HG03135 (cell line): ENCODE measurements at regions not wholly inside any gene's neighbourhood (a gene's known extent, or its start where the extent isn't known, plus 50 kb on each side); places are given as distances from the start of the nearest gene placed in this dataset.

Experiments
- ATAC-seq: cut with Tn5 transposase; IDR thresholded peaks from one replicate; pipeline ENCODE4 v1.9.1; 2021; ENCODE audit warnings: mild to moderate bottlenecking, moderate library complexity; ENCODE audit not compliant: unreplicated experiment

DNA sequence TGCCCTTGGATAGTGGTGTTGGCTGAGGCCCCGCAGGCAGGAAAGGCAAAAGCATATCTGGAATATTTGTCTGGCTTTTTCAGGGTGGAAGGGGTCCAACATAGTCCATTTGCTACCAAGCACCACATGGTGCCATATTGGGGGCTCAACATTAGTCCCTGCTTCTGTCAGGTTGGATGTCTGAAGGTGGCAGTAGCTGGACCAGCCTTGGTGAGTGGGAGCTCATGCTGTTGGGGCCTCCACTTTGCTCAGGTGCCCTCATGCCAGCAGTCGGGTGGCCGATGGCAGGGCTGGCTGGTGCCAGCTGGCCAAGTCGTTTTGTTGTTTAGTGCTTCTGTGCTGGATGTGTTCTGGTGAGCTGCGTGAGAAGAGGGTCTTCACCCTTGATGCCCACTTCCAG is 135.3 kb downstream of the PAPOLA start:
- no peak for ATAC-seq

DNA sequence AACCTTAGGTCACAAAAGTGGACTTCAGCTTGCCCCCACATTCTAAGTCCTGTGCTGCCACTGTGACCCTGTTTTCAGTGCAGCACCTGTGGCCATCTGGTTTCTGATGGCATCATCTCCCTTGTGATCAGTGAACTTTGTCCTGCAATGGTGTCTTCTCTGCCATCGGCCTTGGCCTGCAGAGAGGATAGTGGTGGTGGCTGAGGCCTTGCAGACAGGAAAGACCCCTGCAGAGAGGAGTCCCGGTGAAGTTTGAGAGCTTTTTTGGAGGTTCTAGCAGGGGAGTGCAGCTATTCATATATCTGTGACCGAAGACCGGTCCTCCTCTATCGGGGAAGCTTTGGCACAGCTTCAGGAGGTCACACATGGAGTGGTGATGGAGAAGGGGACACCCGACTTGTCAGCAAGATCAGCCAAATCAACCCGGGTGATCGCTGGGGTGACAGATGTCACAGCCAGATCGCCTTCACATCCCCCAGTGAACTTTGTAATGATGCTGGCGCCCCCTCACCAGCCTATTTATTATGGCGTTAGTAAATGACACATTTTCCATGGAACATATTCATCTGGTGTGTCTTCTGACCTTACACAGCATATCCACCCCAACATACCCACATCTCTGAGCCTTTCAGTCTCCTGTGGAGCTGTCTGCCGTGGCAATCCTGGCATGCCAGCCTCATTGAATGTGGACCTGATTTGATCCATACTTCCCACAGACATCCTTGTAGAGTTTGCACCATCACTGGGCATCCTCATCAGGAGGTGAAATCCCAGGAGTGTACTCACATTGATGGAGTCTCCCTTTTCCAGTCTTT is 136.1 kb downstream of the PAPOLA start:
- no peak for ATAC-seq

DNA sequence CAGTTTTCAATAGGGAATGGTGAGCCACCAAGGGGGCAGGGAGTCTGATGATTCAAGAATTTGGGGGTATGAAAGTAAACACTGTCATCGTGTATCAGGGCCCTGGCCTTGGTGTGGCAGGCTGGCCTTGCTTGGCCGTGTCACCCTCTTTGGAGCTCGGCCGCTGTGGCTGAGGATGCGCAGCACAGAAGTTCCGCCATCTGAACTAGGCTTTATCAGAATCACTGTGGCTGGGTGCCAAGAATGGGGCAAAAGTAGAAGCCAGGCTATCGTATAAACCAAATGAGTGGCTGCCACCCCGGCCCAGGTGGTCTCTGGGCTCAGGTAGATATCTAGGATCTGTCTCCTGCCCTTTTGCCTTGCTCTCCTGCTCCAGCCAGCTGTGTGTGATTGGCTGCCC is 137.4 kb downstream of the PAPOLA start:
- no peak for ATAC-seq

DNA sequence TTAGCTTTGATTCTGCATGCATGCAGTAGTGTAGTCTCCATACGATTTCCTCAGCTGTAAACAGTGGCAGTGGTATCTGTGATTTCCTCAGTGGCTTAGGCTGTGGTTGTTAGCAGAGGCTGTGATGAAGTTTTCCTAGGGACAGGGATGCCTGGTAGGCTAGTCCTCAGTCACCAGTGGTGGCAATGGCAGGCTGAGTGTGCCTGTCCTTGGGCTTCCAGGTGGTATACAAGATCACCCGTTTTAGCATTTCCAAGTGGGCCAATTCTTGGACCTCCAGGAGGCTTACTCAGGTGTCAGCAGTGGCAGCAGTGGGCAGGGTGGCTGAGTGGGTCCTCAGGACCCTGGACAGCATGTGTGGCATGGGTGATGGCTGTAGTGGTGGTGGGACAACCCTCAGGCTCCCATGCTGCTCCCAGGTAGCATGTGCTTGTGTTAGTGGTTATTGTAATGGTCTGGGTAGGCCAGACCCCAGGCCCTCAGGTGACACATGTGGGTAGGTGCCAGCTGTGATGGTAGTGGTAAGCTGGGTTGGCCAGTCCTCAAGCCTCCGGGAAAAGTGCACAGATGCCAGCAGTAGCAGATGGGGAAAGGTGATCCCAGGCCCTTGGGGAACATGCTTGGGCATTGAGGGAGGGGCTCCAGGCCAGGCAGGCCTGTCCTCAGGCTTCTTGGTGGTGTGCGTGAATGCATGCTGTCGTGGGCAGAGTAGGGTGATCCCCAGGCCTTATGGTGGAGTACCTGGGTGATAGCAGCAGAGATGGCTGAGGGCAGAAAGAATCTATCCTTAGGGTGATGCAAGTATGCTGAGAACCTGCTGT is 146.5 kb downstream of the PAPOLA start:
- ATAC-seq, result no peak

DNA sequence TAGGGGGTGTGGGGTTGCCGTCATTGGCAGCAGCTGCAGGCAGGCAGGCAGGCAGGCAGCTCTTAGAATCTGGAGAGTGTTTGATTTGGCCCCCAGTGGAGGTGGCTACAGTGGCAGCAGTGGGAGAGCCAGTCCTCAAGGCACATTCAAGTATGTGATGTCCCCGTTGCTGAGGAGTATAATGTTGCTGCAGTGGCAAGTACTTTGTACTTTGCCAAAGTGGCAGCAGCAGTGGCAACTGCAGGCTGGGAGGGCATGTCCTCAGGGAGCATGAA is 147.1 kb downstream of the PAPOLA start:
- no peak for ATAC-seq

DNA sequence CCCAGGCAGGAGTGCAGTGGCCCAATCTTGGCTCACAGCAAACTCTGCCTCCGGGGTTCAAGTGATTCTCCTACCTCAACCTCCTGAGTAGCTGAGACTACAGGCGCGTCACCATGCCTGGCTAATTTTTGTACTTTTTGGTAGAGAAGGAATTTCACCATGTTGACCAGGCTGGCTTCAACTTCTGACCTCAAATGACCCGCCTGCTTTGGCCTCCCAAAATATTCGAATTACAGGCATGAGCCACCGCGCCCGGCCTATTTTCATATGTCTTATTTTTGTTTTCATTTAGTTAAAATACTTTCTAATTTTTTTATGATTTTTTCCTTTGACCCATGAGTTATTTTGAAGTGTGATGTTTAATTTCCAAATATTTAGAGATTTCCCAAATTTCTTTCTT is 143.6 kb upstream of the VRK1 start:
- ATAC-seq, result no peak

DNA sequence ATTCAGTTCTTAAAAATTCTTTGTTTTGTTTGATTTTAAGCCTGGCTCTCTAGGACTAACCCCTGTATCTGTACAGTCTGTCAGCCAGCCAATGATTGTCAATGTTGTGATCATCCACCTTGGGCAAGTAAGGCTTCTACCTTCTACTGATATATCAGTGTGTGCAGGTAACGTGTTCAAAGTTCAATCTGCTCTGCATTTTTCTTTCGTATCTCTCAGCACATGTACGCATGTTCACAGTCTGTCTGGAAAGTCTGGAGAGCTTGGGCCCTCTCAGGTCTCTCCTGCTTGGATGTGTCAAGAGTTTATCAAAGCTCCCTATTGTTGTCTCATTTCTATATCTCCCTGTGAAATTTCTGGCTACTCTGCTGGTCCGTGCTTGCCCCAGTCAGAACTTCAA is 138.6 kb upstream of the VRK1 start:
- no peak for ATAC-seq

DNA sequence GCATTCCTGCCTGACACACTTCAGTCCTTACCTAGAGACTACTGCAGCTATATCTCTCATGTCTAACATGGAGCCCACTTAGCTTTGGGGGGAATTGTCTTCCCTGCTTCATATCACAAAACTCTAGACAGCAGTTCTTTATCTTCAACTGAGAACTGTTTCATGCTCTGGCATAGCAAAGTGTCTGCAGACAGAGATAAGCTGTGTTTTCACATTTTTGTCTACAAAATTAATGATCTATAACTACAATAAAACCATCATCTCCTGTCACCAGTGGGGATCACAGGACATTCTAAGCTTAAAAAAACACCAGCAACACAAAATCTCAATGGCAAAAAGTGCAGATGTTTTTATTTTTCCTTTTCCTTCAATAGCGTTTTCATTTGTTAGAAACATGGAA is 137.1 kb upstream of the VRK1 start:
- ATAC-seq, result no peak

DNA sequence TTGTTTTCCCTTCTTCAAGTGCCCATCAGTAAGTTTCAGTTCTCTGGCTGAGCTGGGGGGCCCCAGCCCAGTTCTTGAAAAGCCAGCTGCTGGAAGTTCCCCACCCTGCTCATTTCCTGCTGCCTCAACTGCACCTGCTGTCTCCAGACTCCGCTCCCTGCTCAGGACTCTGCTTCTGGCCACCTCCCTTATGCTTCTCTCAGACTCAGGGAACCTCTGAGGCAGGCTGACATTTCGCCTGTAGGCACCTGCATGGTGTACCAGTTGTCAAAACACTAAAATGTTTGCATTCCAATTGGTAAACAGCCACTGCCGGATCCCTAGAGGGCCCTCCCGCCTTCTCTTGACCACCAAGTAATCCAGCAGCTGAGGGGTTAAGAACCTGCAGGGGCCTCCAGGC is 136.5 kb upstream of the VRK1 start:
- no peak for ATAC-seq

DNA sequence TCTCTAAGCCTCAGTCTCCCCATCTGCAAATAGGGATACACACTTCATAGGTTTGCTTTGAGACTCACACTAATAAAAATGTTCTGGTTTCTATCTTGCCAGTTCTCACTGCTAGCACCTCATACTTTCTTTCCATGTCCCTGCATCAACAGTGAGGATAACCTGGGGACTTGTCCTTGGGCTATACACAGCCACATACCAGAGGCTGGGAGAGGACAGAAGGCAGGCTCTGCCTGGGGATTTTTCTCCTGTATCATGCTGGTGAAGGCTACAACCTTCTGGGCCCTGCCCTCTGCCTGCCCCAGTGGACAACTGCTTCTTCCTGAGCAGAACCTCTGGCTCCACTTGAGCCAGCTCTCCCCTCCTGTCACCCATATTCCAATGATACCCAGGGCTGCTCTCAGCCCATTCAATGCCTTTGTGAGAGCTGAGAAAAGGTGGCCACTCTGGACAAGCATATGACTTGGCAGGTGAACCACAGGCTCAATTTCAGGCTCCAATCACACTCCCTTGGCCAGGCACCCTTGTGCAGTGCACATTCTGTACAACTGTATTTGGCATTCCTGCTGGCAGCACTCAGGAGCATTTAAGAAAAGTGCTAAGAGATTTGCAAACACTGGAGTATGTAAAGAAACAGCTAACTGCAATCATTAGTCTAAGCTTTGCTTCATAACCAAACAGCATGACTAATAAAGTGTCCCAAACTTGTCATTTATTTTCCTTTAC is 135.8 kb upstream of the VRK1 start:
- no peak for ATAC-seq

DNA sequence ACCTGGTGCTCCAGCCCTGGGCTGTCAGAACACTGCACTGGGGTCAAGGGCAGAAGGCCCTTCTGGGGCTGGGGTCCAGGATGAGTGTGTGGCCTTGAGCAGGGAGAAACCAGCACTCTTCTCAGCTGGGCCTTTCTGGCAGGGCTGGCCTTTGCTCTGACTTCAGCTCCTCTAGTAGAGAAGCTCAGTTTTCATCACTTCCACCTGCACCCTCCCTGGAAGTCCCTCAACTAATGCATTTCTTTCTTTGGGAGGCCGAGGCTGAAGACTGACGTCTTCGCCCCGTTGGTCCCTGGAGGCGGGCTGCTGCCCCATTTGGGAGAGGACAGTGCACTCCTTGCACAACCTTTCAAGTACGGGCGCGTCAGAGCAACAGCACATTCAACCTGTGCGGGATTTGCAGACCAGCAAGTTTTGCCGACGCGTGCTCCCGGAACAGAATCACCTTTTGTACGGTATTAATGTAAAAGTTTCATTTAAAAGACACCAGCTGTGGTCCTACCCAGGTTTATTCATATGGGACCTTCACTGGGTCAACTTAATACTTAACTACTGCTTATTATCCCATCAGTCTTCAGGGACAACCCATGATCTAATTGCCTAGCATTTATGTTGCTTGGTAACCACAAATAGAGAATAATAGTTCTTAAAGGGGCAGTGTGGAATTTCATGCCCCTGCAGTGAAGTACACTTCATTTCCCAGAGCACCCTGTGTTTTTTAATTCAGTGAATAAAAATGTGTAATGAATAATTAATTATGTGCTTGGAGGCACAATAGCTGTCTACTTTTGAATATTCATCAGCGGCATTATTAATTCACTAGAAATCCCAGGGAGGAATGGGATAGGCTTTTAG is 134.8 kb upstream of the VRK1 start:
- no peak for ATAC-seq

DNA sequence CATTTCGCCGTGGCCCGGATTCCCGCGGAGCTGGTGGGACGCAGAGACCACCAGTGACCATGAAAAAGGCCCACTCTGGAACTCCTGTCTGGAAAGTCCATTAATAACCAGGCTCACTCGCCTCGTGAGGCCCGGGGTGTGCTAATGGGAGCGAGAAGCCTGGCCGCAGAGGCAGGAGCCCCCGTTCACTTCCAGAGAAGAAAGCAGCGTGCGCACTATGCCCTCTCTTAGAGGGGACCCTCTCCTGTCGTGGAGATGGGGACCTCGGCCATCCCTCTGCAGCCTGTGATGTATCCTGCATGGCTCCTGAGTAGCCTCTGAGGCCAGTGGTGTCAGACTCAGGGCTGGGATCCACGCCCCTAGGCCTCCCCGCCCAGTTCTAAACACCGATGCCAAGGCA is 134.1 kb upstream of the VRK1 start:
- ATAC-seq, result no peak

DNA sequence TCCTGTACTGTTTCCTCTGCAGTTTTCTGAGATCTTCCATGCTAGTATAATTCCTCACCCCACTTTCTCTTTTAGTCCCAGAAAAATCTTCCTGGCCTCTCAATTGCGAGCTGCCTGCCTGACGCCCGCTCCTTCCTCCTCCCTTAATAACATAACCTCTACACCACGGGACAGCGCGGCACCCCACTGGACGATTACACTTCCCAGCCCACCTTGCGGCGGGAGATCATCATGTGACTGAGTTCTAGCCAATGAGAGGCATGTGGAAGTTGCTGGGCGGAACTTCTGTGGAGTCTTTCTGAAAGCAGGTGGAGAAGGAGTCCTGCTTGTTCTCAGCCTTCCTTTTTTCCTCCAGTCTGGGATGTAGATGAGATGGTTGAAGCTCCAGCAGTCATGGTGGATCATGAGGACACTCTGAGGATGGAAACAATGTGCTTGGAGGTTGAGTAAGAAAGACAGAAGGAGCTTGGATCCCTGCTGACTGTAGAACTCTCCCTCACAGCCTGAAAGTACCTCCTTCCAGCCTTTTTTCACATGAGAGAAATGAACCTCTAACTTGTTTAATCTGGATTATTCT is 133.6 kb upstream of the VRK1 start:
- ATAC-seq, result no peak

DNA sequence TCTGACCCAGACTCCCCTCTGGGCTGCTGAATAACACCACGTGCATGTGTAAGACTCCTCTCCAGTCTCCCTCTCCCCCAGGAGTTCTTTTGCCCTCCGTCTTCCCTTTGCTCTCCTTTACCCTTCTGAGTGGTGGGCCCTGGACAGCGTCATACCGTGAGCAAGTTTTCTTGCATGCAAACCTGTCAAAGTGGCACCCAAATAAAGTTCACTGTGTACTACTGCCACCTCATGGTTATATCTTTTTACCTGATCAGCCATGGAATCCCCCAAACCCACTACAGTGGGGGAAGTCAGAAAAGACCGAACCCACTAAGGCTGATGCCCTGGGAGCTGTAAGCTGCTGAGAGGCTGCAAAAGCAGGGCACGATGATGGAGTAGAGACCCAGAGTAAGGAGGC is 131.1 kb upstream of the VRK1 start:
- no peak for ATAC-seq

DNA sequence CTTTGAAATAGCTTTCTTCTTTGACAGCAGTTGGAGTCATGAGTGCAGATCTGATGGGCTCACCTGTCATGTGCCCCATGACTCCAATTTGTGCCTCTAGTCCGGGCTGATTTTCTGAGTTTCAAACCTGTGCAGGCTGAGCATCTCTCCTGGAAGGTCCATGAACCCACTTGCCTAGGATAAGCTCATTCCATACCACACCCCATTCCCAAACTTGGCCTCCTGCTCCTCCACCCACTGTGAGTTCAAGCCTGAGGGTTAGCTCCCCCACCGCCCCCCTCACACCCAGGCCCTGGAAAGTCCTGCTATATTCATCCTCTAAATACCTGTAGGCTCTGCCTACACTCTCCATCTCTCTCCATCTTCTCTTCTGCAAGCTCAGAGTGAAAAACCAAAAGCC is 126.8 kb upstream of the VRK1 start:
- no peak for ATAC-seq

DNA sequence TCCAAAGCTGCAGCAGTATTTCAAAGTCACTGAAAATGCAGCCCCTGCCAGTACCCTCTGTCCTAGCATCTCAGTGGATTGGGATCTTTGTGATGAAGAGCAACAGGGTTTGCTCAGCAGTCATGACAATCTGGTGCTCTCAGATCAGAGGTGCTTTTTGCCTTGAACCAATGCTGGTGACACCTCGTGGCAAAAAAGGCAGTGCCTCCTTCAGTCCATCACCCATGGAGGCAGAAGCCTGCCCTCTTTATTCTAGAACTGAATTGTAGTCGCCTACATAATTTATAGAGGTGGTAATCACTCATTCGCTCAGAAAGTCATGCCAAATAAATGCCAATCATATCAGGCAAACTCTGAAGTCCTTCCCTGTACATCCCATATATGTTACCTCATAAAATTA is 126.0 kb upstream of the VRK1 start:
- no peak for ATAC-seq

DNA sequence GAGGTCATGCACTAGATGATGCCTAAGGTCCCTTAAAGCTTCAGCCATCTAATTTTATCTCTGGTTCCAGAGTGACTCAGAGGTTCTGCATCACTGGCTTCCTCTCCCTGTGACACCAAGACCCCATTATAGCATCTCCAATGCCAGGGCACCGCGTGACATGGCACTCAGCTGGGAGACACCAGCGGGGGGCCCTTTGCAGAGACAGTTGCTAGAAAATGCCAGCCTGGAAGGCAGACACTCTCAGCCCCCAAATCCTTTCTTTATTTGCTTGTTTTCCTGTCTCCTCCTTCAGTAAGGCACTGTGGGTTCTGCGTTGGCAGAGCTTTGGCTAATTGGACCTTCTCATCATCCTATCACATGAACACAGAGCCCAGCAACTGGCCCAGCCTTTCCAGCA is 123.5 kb upstream of the VRK1 start:
- no peak for ATAC-seq

DNA sequence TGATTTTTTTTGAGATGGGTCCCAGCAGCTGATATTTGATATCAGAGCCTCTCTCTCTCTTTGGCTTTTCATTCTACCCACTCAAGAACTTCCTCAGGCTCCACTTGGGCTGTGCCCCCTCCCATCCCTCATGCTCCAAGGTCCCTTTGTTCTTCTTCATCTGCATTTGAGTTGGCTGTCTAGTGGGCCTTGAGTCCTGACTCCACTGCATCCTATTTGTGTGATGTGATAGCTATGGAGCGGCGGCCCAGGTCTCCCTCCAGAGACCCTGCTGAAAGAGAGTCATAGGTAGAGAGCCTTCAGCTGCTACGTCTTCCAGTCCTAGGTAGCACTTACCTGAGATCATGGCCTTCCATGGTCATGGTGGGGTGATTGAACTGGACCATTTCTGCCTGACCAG is 123.1 kb upstream of the VRK1 start:
- ATAC-seq, result no peak

DNA sequence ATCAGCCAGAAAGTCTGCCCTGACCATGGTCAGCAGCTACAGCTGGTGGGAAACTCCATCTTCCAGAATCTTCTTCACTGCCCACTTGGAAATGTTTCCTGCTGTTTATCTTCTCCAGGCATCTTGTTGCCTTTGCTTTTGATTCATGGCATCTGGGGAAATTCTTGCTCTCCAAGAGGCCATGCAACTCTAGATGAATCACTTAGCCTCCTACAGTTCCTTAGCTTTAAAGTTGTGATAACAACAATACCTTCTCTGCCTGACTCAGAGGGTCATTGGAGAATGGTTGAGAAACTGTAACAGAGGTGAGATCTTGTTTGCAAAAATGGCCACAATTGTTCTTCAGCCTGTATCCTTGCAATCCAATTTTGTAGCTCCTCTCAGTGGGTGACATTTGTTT is 121.0 kb upstream of the VRK1 start:
- ATAC-seq, result no peak

DNA sequence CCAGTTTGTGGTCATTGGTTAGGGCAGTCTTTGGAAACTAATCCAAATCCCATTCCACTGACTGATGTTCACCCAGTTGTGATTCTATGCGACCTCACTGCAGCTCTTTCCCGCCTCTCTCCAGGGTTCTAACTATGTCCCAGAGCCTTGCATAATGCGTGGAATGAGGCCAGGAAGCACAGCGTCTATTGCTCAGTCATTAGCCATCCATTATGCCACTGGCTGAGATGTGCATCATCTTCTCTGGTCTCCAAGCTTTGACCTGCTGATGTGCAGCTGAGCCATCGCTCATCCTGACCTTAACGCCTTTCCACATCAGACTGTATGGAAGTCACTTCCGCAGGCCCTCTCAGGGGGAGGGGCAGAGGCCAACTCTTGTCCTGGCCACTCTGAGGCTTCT is 115.4 kb upstream of the VRK1 start:
- ATAC-seq, result no peak

DNA sequence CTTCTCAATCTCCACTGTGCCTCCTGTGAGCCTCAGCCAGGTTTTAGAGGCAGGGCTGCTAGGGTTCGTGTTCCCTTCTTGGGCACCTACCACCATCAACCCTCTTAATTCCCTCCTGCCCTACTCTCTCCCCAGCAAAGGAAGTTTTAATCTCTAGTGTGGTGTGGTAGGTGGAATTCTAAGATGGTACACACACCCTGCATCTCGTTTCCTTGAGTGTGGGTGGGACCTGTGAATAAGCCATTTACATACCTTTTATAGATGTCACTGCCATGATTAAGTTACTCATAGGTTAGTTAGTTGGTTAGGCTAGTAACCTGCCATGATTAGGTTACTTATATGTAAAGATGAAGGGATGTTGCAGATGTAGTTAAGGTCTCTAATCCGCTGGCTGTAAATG is 114.8 kb upstream of the VRK1 start:
- no peak for ATAC-seq
